ENCODE measurements at regions not wholly inside any gene's neighbourhood (a gene's known extent, or its start where the extent isn't known, plus 50 kb on each side); places are given as distances from the start of the nearest gene placed in this dataset.
"Not testable (repeated sequence)": the region's sequence is repeated elsewhere in the genome, so short reads cannot be mapped to it uniquely, and the experiment has no call there.

DNA sequence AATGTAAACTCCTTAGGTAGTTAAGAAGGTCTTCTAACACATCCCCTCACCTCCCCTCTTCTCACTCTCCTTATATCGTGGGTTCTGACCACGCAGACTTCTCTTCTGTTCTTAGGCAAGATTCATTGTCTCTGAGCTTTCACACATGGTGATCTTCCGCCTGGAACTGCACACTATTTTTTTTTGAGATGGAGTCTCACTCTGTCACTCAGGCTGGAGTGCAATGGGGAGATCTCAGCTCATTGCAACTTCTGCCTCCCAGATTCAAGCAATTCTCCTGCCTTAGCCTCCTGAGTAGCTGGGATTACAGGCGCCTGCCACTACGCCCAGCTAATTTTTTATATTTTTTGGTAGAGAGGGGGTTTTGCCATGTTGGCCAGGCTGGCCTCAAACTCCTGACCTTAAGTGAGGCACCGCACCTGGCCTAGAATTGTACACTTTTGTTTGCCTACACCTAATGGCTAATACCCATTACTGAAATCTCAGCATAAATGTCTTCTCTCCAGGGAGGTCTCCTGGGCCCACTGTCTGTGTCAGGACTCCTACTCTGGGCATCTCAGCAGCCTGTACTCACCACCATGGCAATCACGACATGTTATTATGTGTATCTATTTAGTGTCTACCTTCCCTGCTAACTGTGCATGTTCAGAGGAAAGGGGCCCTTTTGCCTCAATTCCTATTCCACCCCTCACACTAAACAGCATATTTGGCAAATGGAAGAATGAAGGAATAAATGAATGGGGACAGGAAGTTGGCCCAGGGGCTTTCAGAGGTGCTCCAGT, 646.3 kb upstream of the DPP6 start:
- DNase-seq (ENCODE audit: low read depth): no peak
- no peak overlapping the region for H3K4me3 ChIP-seq (ENCODE audit: low read depth, low read length)
- TF ChIP-seq, protein P1, sequence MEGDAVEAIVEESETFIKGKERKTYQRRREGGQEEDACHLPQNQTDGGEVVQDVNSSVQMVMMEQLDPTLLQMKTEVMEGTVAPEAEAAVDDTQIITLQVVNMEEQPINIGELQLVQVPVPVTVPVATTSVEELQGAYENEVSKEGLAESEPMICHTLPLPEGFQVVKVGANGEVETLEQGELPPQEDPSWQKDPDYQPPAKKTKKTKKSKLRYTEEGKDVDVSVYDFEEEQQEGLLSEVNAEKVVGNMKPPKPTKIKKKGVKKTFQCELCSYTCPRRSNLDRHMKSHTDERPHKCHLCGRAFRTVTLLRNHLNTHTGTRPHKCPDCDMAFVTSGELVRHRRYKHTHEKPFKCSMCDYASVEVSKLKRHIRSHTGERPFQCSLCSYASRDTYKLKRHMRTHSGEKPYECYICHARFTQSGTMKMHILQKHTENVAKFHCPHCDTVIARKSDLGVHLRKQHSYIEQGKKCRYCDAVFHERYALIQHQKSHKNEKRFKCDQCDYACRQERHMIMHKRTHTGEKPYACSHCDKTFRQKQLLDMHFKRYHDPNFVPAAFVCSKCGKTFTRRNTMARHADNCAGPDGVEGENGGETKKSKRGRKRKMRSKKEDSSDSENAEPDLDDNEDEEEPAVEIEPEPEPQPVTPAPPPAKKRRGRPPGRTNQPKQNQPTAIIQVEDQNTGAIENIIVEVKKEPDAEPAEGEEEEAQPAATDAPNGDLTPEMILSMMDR (conservative IDR thresholded peaks at IDR 0.05; ENCODE audit: low read depth, low read length): no peak

DNA sequence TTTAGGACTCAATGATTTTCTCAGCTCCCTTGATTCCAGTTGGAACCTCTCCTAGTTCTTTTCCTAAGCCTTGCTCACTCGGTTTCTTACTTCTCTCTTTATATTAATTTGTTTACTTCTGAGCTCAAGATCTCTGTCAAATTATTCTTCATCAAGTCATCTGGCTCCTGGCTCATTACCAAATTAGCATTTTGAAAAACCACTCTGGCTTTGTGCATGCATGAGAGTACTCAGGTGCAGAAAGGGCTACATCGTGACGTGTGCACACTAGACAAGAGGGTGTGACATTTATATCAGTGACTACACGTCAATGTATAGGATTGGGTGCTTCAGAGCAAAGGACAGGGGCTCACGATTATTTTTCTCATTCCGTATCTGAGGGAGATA, 645.7 kb upstream of the DPP6 start:
- DNase-seq (ENCODE audit: low read depth): no peak
- no peak overlapping the region for H3K4me3 ChIP-seq (ENCODE audit: low read depth, low read length)
- TF ChIP-seq, protein P1 (conservative IDR thresholded peaks at IDR 0.05; ENCODE audit: low read depth, low read length): no peak

DNA sequence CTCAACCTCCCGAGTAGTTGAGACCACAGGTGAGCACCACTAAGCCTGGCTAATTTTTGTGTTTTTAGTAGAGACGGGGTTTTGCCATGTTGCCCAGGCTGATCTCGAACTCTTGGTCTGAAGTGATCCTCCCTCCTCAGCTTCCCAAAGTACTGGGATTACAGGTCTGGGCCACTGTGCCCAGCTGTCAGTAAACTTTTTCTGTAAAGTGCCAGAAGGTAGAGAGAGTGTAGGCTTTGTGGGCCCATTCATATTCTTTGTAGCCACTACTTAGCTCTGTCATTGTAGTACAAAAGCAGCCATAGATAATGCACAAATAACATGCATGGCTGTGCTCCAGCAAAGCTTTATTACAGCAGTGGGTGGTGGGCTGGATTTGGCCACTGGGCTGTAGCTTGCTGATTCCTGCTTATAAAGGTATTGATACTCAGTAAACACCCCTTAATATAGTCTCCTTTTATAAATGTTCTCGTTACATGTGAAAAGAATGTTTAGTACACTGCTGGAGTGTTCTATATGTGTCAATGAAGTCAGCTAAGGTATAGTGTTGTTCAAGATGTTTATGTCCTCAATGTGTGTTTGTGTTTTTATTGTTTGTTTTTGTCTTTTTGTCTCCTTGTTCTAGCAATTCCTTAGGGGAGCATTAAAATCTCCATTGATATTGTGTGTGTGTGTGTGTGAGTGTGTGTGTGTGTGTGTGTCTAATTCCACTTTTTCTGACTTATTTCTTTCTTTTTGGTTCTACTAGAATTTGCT, 644.7 kb upstream of the DPP6 start:
- H3K4me3 ChIP-seq (ENCODE audit: low read depth, low read length): no peak overlapping the region
- DNase-seq (ENCODE audit: low read depth): no peak
- TF ChIP-seq, protein P1 (conservative IDR thresholded peaks at IDR 0.05; ENCODE audit: low read depth, low read length): no peak

DNA sequence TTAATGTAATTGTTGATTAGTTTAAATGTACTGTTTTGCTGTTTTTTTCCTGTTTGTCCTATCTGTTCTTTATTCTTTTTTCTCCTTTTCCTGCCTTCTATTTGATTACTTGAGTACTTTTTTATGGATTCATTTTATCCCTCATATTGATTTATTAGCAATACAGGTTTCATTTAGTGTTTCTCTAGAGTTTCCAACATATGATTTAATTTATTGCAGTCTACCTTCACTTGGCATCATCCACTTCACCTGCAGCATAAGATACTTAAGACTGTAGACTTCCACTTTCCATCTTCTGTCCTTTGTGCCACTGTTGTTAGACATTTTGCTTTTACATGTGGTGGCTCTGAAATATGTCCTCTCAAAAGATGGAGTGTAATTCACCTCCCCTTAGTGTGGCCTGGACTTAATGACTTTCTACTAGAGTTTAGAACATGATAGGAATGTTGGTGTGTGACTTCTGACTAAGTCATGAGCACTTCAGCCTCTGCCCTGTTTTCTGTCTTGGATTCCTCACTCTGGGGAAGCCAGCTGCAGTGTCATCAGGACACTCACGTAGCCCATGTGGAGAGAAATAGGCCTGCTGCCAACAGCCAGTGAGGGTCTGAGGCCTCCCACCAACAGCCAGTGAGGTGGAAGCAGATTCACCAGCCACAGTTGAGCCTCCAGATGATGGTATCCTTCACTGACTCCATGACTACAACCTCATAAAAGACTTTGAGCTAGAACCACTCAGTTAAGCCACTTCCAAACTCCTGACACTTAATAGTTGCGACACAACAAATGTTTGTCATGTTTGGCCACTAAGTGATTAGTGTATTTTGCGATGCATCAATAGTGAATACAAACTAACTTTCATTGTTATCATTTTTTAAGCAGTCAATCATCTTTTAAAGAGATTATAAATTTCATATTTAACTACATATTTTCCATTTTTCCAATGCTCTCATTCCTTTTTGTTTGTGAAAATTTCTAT, 643.5 kb upstream of the DPP6 start:
- TF ChIP-seq, protein P1 (conservative IDR thresholded peaks at IDR 0.05; ENCODE audit: low read depth, low read length): no peak
- no peak overlapping the region for H3K4me3 ChIP-seq (ENCODE audit: low read depth, low read length)
- no peak for DNase-seq (ENCODE audit: low read depth)

DNA sequence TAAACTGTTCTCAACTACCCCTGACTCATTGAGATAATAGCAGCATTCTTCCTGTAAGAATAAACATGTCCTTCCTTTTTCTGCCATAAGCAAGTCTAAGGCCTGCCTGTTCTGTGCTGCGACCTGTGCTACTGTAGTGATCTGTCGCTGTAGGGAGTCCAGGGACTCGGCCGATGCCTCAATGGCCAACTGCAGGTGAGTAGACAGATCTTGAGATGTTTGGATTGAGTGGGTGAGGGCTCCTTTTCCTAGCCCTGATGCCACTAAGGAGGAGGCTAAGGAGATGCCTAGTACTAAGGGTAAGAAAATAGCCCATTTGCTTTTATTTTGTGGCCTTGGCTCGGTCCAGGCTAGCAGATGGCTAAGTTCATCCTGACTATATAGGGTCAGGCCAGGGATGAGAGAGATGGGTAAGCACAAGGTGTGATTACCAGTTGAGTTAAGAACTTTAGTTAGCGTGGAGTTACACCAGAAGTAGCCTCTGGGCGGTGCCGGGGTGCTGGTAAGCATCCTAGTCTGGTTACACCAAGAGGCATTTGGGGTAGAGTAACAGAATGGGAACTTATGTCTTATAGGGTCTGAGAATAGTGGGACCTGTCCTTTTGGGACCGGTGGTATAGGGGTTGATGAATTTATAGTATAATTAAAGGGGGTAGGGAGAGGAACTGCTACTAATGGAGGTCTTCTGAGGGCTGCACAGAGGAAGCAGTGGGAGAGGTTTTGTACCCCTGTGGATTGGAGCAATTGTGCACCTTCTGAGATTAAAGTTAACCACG, 642.4 kb upstream of the DPP6 start:
- not testable (repeated sequence) for DNase-seq (ENCODE audit: low read depth); H3K4me3 ChIP-seq (ENCODE audit: low read depth, low read length)

DNA sequence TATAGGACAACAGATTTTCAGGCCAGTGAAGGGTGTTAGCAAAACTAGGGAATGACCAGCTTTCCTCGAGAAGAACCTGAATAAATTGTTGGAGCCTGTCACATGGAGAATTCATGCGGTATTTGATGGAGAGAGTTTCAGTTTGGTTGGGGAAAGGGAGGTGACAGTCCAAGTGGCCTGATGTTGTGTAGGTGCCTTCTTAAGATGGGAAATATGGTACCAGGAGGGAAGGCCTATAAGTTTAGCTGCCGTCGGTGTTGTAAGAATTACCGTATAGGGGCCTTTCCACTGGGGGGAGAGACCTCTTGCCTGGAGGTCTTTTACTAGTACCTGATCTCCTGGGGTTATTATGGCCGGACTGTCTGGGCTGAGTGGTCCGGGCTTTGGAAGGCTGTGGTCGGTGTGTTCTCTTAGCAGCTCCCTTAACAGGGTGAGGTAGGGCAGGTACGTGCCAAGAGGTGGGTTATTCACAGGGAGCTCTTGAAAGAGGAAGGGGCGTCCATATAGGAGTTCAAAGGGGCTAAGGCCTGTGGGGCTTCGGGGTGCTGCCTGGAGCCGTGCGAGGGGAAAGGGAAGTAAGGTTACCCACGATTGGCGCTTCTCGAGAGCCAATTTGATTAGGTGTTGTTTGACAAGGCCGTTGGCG, 641.1 kb upstream of the DPP6 start:
- H3K4me3 ChIP-seq (ENCODE audit: low read depth, low read length); DNase-seq (ENCODE audit: low read depth): not testable (repeated sequence)

DNA sequence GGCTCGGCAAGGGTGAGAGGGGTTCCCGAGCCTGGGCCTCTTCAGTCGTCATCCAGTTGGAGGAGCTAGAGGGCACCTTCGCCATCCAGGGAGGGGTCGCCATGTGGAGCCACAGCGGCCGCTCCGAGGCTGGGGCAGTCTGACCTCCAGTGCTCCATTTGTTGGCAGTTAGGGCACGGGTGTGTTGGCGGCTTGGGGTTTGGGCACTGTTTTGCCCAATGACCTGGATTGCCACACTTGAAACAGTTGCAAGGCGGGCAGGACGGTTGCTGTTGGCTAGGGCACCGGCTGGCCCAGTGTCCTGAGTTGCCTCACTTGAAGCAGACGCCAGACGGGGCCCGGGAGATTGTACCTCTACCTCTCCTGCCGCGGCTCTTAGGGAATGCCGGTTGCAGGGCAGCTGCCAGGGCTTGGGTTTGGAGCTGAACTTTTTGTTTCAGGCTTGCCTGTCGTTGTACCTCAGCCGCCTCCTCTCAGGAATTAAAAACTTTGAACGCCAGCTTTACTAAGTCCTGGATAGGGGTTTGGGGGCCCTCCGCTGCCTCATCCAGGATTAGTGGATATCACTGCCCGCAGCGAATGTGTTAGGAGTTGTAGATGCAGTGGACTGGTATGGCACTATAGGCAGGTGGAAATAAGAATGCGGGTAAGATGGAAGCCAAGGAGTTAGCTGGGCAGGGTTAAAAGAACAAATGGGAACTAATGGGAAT, 639.9 kb upstream of the DPP6 start:
- DNase-seq (ENCODE audit: low read depth); H3K4me3 ChIP-seq (ENCODE audit: low read depth, low read length): not testable (repeated sequence)

DNA sequence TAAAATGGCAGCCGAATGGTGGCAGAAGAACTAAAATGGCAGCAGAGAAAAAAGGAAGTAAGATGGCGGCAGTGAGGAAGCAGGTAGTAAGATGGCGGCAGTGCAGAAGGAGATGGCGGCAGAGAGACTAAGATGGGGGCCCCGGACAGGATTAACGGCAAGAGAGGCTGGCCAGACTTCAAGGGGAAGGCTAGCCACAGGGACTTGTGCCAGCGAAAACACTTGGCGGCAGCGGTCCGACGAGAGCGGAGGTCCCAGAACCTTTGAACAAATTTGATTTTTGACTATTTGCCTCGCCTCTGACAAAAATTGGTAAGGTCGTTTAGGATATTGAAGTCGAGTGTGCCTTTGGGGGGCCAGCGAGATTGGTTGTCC, 639.4 kb upstream of the DPP6 start:
- not testable (repeated sequence) for DNase-seq (ENCODE audit: low read depth); H3K4me3 ChIP-seq (ENCODE audit: low read depth, low read length)
